ENCODE measurements at regions not wholly inside any gene's neighbourhood (a gene's known extent, or its start where the extent isn't known, plus 50 kb on each side); places are given as distances from the start of the nearest gene placed in this dataset.

- no peak for TF ChIP-seq CTCF (IDR thresholded peaks at IDR 0.05)
- no peak for TF ChIP-seq POLR2A (IDR thresholded peaks at IDR 0.05)
Observed at GRCh38 chr2:196409376-196409775, 230.1 kb upstream of the CCDC150 start.

Measured in adrenal gland (tissue), 5 donors.